ENCODE measurements at regions not wholly inside any gene's neighbourhood (a gene's known extent, or its start where the extent isn't known, plus 50 kb on each side); places are given as distances from the start of the nearest gene placed in this dataset.

GRCh38 chr22:27687984-27688545, 113.5 kb downstream of the MN1 start:
- H3K27me3 ChIP-seq, result no peaks in the 10 kb centered on the region
- H3K36me3 ChIP-seq, result no peaks in the 10 kb centered on the region
- no peaks in the 10 kb centered on the region for H3K9me3 ChIP-seq
- TF ChIP-seq CTCF (IDR thresholded peaks at IDR 0.05), result no peak
- no peak overlapping the region for H3K4me3 ChIP-seq (ENCODE audit: low read depth in 1 of 2, low read length in 1 of 2)
- no peak overlapping the region for H3K27ac ChIP-seq
- no peaks in the 10 kb centered on the region for H3K4me1 ChIP-seq (ENCODE audit: control insufficient read depth in 1 of 2, insufficient read depth in 1 of 2, low read depth in 1 of 2, low read length in 1 of 2)

- H3K27me3 ChIP-seq, result no peaks in the 10 kb centered on the region
- no peaks in the 10 kb centered on the region for H3K36me3 ChIP-seq
- no peak overlapping the region for H3K27ac ChIP-seq
- TF ChIP-seq CTCF (IDR thresholded peaks at IDR 0.05), result no peak
- H3K4me3 ChIP-seq (ENCODE audit: low read depth in 1 of 2, low read length in 1 of 2), result no peak overlapping the region
- H3K4me1 ChIP-seq (ENCODE audit: control insufficient read depth in 1 of 2, insufficient read depth in 1 of 2, low read depth in 1 of 2, low read length in 1 of 2), result no peaks in the 10 kb centered on the region
- H3K9me3 ChIP-seq, result no peaks in the 10 kb centered on the region
Measured at GRCh38 chr22:27689664-27690063, 111.9 kb downstream of the MN1 start.

- TF ChIP-seq CTCF (IDR thresholded peaks at IDR 0.05), result no peak
- no peaks in the 10 kb centered on the region for H3K27me3 ChIP-seq
- no peaks in the 10 kb centered on the region for H3K4me1 ChIP-seq (ENCODE audit: control insufficient read depth in 1 of 2, insufficient read depth in 1 of 2, low read depth in 1 of 2, low read length in 1 of 2)
Measured at GRCh38 chr22:27690599-27690998, 111.0 kb downstream of the MN1 start.

GRCh38 chr22:27692243-27692642, 109.3 kb downstream of the MN1 start:
- Histone ChIP-seq H3K36me3 (no peaks in the 10 kb centered on the region), H3K4me3 (ENCODE audit: low read depth in 1 of 2, low read length in 1 of 2) (no peak overlapping the region), H3K27me3 (no peaks in the 10 kb centered on the region), H3K4me1 (ENCODE audit: control insufficient read depth in 1 of 2, insufficient read depth in 1 of 2, low read depth in 1 of 2, low read length in 1 of 2) (no peaks in the 10 kb centered on the region), H3K27ac (no peak overlapping the region), H3K9me3 (no peaks in the 10 kb centered on the region)
- no peak for TF ChIP-seq CTCF (IDR thresholded peaks at IDR 0.05)

More at GRCh38 chr22:27690599-27690998, 111.0 kb downstream of the MN1 start:
- Histone ChIP-seq H3K9me3 (no peaks in the 10 kb centered on the region), H3K4me3 (ENCODE audit: low read depth in 1 of 2, low read length in 1 of 2) (no peak overlapping the region), H3K36me3 (no peaks in the 10 kb centered on the region), H3K27ac (no peak overlapping the region)

GRCh38 chr22:27695925-27696324, 105.6 kb downstream of the MN1 start:
- no peaks in the 10 kb centered on the region for H3K27me3 ChIP-seq
- no peak overlapping the region for H3K4me3 ChIP-seq (ENCODE audit: low read depth in 1 of 2, low read length in 1 of 2)
- H3K27ac ChIP-seq, result no peak overlapping the region
- no peaks in the 10 kb centered on the region for H3K36me3 ChIP-seq
- TF ChIP-seq CTCF (IDR thresholded peaks at IDR 0.05), result no peak
- H3K9me3 ChIP-seq, result no peaks in the 10 kb centered on the region
- H3K4me1 ChIP-seq (ENCODE audit: control insufficient read depth in 1 of 2, insufficient read depth in 1 of 2, low read depth in 1 of 2, low read length in 1 of 2), result no peaks in the 10 kb centered on the region

GRCh38 chr22:27697888-27698287, 103.7 kb downstream of the MN1 start:
- TF ChIP-seq CTCF (IDR thresholded peaks at IDR 0.05), result no peak
- Histone ChIP-seq H3K9me3 (no peaks in the 10 kb centered on the region), H3K4me3 (ENCODE audit: low read depth in 1 of 2, low read length in 1 of 2) (no peak overlapping the region), H3K27ac (no peak overlapping the region), H3K36me3 (no peaks in the 10 kb centered on the region), H3K4me1 (ENCODE audit: control insufficient read depth in 1 of 2, insufficient read depth in 1 of 2, low read depth in 1 of 2, low read length in 1 of 2) (no peaks in the 10 kb centered on the region), H3K27me3 (no peaks in the 10 kb centered on the region)
